GM23338 (cell line): ENCODE measurements at regions not wholly inside any gene's neighbourhood (a gene's known extent, or its start where the extent isn't known, plus 50 kb on each side); places are given as distances from the start of the nearest gene placed in this dataset.

Source experiments
- ATAC-seq: fragments of 200-7000 bp; cut with Tn5 transposase; 3 replicates; pipeline ENCODE4 v1.9.1; 2020
- DNase-seq: peaks from one replicate; pipeline ENCODE4 v3.0.0-alpha.2; 2015; ENCODE audit warnings: low spot score
- H2AFZ ChIP-seq: fragments of 200-600 bp; sonication (generic); 2 replicates; pipeline ENCODE4 v1.8.0; 2016; ENCODE audit warnings: antibody characterized with exemption, mild to moderate bottlenecking, moderate library complexity
- H3F3A ChIP-seq: fragments of 200-600 bp; sonication (generic); replicated peaks from 2 replicates; pipeline ENCODE4 v1.8.0; 2017; ENCODE audit warnings: antibody characterized with exemption, mixed run types, low read depth
- H3K27ac ChIP-seq: fragments of 200-600 bp; sonication (generic); 2 replicates; pipeline ENCODE4 v1.6.1; 2016; ENCODE audit warnings: low read depth
- H3K27me3 ChIP-seq: fragments of 200-600 bp; sonication (generic); 2 replicates; pipeline ENCODE4 v1.8.0; 2016; ENCODE audit warnings: mild to moderate bottlenecking, mixed run types, moderate library complexity; ENCODE audit not compliant: insufficient read depth
- H3K36me3 ChIP-seq: fragments of 200-600 bp; sonication (generic); 2 replicates; pipeline ENCODE4 v1.8.0; 2016; ENCODE audit warnings: mild to moderate bottlenecking; ENCODE audit not compliant: insufficient read depth
- H3K4me1 ChIP-seq: fragments of 200-600 bp; sonication (generic); 2 replicates; pipeline ENCODE4 v1.8.0; 2016; ENCODE audit warnings: mild to moderate bottlenecking, moderate library complexity; ENCODE audit not compliant: insufficient read depth
- H3K4me2 ChIP-seq: fragments of 200-600 bp; sonication (generic); 2 replicates; pipeline ENCODE4 v1.7.1; 2017; ENCODE audit warnings: mixed run types
- H3K4me3 ChIP-seq: fragments of 200-600 bp; sonication (generic); 2 replicates; pipeline ENCODE4 v1.6.1; 2016; ENCODE audit warnings: mixed run types
- H3K79me2 ChIP-seq: fragments of 200-600 bp; sonication (generic); replicated peaks from 2 replicates; pipeline ENCODE4 v1.8.0; 2017; ENCODE audit warnings: mild to moderate bottlenecking; ENCODE audit not compliant: insufficient read depth
- H3K9me2 ChIP-seq: fragments of 200-600 bp; sonication (generic); 2 replicates; pipeline ENCODE4 v1.8.0; 2017; ENCODE audit not compliant: insufficient read depth
- H4K20me1 ChIP-seq: fragments of 200-600 bp; sonication (generic); replicated peaks from 2 replicates; pipeline ENCODE4 v1.8.0; 2017; ENCODE audit warnings: mild to moderate bottlenecking; ENCODE audit not compliant: insufficient read depth
- H3K27ac Mint-ChIP-seq: 2 replicates; pipeline ENCODE4 v1.8.0; 2020; ENCODE audit warnings: inconsistent platforms, mild to moderate bottlenecking, moderate library complexity, mixed read lengths
- H3K27me3 Mint-ChIP-seq: 3 replicates; pipeline ENCODE4 v1.8.0; 2022; ENCODE audit warnings: low read depth, mild to moderate bottlenecking, moderate library complexity, mixed read lengths, inconsistent platforms; ENCODE audit not compliant: insufficient read depth, poor library complexity
- H3K36me3 Mint-ChIP-seq: 3 replicates; pipeline ENCODE4 v1.8.0; 2021; ENCODE audit warnings: low read depth, mild to moderate bottlenecking, inconsistent platforms, moderate library complexity, mixed read lengths
- H3K4me1 Mint-ChIP-seq: 3 replicates; pipeline ENCODE4 v1.8.0; 2020; ENCODE audit warnings: mild to moderate bottlenecking, inconsistent platforms, mixed read lengths
- H3K4me3 Mint-ChIP-seq: 3 replicates; pipeline ENCODE4 v1.8.0; 2021; ENCODE audit warnings: moderate library complexity, mild to moderate bottlenecking, inconsistent platforms, mixed read lengths
- H3K9me3 Mint-ChIP-seq: 3 replicates; pipeline ENCODE4 v1.8.0; 2020; ENCODE audit warnings: moderate library complexity, mild to moderate bottlenecking, inconsistent platforms, mixed read lengths
- CREB1 ChIP-seq: fragments of 250-450 bp; sonication (Bioruptor Pico); IDR thresholded peaks from 2 replicates; pipeline ENCODE4 v1.5.0; 2020; ENCODE audit warnings: low read depth, mild to moderate bottlenecking, moderate library complexity
- EZH2 ChIP-seq: fragments of 200-600 bp; sonication (generic); IDR thresholded peaks from one replicate; pipeline ENCODE4 v1.8.0; 2017; ENCODE audit warnings: antibody characterized with exemption, mild to moderate bottlenecking, low read depth; ENCODE audit not compliant: unreplicated experiment
- JUNB ChIP-seq: IDR thresholded peaks from one replicate; pipeline ENCODE4 v1.6.1; 2016; ENCODE audit warnings: antibody characterized with exemption; ENCODE audit not compliant: unreplicated experiment
- NANOG ChIP-seq: IDR thresholded peaks from 2 replicates; pipeline ENCODE4 v1.6.1; 2016; ENCODE audit warnings: antibody characterized with exemption, borderline replicate concordance
- POLR2AphosphoS5 ChIP-seq: IDR thresholded peaks from 2 replicates; pipeline ENCODE4 v1.6.1; 2016; ENCODE audit warnings: antibody characterized with exemption, low read depth
- STAT1 ChIP-seq: IDR thresholded peaks from one replicate; pipeline ENCODE4 v1.6.1; 2016; ENCODE audit warnings: antibody characterized with exemption; ENCODE audit not compliant: unreplicated experiment
- TF ChIP-seq, protein P1 (sequence below): IDR thresholded peaks from 2 replicates; pipeline ENCODE4 v1.6.1; 2016; ENCODE audit warnings: antibody characterized with exemption
- TF ChIP-seq, protein P2 (sequence below), 2 experiments: fragments of 200-600 bp in 1 of 2; sonication (generic) in 1 of 2; conservative IDR thresholded peaks; 2 replicates each; pipeline versions ENCODE4 v1.5.1 to v1.6.1; 2016 to 2017; ENCODE audit warnings: antibody characterized with exemption in 2 of 2, low read depth in 2 of 2, mild to moderate bottlenecking in 2 of 2, moderate library complexity in 1 of 2
- TF ChIP-seq, protein P3 (sequence below): fragments of 250-450 bp; sonication (Bioruptor Pico); IDR thresholded peaks from 2 replicates; pipeline ENCODE4 v1.5.0; 2020; ENCODE audit warnings: mild to moderate bottlenecking, moderate library complexity

DNA sequence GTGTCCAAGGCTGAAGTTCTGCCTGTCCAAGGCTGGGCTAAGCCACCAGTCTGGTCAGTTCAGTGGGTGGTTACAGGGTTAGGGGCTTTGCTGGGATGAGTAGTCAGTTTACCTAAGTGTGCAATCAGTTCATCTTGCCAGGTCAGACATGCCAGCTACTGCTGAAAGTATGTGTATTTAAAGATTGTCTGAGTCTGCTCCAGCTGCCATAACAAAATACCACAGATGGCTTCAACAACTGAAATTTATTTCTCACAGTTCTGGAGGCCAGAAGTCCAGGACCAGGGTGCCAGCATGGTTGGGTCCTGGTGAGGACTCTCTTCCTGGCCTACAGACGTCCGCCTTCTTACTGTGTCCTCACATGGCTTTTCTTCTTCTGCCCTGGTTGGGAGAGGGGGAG is 52.4 kb upstream of the TNS3 start:
- Mint-ChIP-seq H3K9me3 (0 out of 3 replicates have a peak, but pooled peaks cover under 1% of the 10 kb centered on the region), H3K27ac (no peak overlapping the region), H3K27me3 (peaks cover 12% of the 10 kb centered on the region), H3K4me1 (peaks cover 28% of the 10 kb centered on the region), H3K36me3 (peaks cover under 1% of the 10 kb centered on the region; the same call in 1 of the 3 replicates), H3K4me3 (no peak overlapping the region)
- Histone ChIP-seq H2AFZ (no peak overlapping the region), H3F3A (no peaks in the 10 kb centered on the region), H3K79me2 (no peaks in the 10 kb centered on the region), H3K4me2 (no peak overlapping the region), H3K9me2 (no peaks in the 10 kb centered on the region), H4K20me1 (no peaks in the 10 kb centered on the region; the same call in 1 of the 2 replicates), H3K4me1 (peaks cover 29% of the 10 kb centered on the region), H3K27me3 (no peaks in the 10 kb centered on the region), H3K36me3 (no peaks in the 10 kb centered on the region), H3K27ac (no peak overlapping the region), H3K4me3 (no peak overlapping the region)
- ATAC-seq (no peak), DNase-seq (no peak)
- TF ChIP-seq, protein P1, sequence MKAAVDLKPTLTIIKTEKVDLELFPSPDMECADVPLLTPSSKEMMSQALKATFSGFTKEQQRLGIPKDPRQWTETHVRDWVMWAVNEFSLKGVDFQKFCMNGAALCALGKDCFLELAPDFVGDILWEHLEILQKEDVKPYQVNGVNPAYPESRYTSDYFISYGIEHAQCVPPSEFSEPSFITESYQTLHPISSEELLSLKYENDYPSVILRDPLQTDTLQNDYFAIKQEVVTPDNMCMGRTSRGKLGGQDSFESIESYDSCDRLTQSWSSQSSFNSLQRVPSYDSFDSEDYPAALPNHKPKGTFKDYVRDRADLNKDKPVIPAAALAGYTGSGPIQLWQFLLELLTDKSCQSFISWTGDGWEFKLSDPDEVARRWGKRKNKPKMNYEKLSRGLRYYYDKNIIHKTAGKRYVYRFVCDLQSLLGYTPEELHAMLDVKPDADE, result no peak
- TF ChIP-seq STAT1 (no peak), JUNB (no peak), EZH2 (no peak), POLR2AphosphoS5 (no peak), CREB1 (no peak)

DNA sequence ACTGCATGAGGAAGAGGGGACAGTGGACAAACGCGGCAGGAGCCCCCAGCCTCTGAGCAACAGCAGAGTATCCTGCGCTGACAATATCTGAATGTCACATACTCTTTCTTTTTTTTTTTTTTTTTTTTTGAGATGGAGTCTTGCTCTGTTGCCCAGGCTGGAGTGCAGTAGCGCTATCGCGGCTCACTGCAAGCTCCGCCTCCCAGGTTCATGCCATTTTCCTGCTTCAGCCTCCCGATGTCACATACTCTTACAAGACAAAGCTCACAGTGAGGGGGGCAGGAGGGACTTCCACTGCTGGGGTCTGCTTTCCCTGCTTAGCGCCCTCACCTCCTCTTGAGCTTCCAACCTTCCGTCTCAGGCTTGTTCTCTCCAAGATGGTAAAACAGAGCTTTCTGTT is 51.2 kb upstream of the TNS3 start:
- Histone ChIP-seq H3K4me1 (peaks cover 29% of the 10 kb centered on the region), H3K36me3 (no peaks in the 10 kb centered on the region), H3K4me3 (no peak overlapping the region), H3K79me2 (no peaks in the 10 kb centered on the region), H3F3A (no peaks in the 10 kb centered on the region), H2AFZ (no peak overlapping the region), H4K20me1 (no peaks in the 10 kb centered on the region; the same call in 1 of the 2 replicates), H3K9me2 (no peaks in the 10 kb centered on the region), H3K4me2 (no peak overlapping the region), H3K27me3 (no peaks in the 10 kb centered on the region), H3K27ac (no peak overlapping the region)
- no peak for ATAC-seq
- DNase-seq, result no peak
- H3K9me3 Mint-ChIP-seq, result 0 out of 3 replicates have a peak, but pooled peaks cover 3% of the 10 kb centered on the region
- H3K27ac Mint-ChIP-seq, result no peak overlapping the region; the same call in 1 of the 2 replicates
- peaks cover 28% of the 10 kb centered on the region for H3K4me1 Mint-ChIP-seq
- H3K36me3 Mint-ChIP-seq, result 0 out of 3 replicates have a peak, but pooled peaks cover 3% of the 10 kb centered on the region
- H3K4me3 Mint-ChIP-seq, result no peak overlapping the region
- peaks cover 12% of the 10 kb centered on the region for H3K27me3 Mint-ChIP-seq
- TF ChIP-seq, protein P2, sequence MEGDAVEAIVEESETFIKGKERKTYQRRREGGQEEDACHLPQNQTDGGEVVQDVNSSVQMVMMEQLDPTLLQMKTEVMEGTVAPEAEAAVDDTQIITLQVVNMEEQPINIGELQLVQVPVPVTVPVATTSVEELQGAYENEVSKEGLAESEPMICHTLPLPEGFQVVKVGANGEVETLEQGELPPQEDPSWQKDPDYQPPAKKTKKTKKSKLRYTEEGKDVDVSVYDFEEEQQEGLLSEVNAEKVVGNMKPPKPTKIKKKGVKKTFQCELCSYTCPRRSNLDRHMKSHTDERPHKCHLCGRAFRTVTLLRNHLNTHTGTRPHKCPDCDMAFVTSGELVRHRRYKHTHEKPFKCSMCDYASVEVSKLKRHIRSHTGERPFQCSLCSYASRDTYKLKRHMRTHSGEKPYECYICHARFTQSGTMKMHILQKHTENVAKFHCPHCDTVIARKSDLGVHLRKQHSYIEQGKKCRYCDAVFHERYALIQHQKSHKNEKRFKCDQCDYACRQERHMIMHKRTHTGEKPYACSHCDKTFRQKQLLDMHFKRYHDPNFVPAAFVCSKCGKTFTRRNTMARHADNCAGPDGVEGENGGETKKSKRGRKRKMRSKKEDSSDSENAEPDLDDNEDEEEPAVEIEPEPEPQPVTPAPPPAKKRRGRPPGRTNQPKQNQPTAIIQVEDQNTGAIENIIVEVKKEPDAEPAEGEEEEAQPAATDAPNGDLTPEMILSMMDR (conservative IDR thresholded peaks at IDR 0.05; ENCODE audit: low read depth in 2 of 2), result no peak
- TF ChIP-seq, protein P3, sequence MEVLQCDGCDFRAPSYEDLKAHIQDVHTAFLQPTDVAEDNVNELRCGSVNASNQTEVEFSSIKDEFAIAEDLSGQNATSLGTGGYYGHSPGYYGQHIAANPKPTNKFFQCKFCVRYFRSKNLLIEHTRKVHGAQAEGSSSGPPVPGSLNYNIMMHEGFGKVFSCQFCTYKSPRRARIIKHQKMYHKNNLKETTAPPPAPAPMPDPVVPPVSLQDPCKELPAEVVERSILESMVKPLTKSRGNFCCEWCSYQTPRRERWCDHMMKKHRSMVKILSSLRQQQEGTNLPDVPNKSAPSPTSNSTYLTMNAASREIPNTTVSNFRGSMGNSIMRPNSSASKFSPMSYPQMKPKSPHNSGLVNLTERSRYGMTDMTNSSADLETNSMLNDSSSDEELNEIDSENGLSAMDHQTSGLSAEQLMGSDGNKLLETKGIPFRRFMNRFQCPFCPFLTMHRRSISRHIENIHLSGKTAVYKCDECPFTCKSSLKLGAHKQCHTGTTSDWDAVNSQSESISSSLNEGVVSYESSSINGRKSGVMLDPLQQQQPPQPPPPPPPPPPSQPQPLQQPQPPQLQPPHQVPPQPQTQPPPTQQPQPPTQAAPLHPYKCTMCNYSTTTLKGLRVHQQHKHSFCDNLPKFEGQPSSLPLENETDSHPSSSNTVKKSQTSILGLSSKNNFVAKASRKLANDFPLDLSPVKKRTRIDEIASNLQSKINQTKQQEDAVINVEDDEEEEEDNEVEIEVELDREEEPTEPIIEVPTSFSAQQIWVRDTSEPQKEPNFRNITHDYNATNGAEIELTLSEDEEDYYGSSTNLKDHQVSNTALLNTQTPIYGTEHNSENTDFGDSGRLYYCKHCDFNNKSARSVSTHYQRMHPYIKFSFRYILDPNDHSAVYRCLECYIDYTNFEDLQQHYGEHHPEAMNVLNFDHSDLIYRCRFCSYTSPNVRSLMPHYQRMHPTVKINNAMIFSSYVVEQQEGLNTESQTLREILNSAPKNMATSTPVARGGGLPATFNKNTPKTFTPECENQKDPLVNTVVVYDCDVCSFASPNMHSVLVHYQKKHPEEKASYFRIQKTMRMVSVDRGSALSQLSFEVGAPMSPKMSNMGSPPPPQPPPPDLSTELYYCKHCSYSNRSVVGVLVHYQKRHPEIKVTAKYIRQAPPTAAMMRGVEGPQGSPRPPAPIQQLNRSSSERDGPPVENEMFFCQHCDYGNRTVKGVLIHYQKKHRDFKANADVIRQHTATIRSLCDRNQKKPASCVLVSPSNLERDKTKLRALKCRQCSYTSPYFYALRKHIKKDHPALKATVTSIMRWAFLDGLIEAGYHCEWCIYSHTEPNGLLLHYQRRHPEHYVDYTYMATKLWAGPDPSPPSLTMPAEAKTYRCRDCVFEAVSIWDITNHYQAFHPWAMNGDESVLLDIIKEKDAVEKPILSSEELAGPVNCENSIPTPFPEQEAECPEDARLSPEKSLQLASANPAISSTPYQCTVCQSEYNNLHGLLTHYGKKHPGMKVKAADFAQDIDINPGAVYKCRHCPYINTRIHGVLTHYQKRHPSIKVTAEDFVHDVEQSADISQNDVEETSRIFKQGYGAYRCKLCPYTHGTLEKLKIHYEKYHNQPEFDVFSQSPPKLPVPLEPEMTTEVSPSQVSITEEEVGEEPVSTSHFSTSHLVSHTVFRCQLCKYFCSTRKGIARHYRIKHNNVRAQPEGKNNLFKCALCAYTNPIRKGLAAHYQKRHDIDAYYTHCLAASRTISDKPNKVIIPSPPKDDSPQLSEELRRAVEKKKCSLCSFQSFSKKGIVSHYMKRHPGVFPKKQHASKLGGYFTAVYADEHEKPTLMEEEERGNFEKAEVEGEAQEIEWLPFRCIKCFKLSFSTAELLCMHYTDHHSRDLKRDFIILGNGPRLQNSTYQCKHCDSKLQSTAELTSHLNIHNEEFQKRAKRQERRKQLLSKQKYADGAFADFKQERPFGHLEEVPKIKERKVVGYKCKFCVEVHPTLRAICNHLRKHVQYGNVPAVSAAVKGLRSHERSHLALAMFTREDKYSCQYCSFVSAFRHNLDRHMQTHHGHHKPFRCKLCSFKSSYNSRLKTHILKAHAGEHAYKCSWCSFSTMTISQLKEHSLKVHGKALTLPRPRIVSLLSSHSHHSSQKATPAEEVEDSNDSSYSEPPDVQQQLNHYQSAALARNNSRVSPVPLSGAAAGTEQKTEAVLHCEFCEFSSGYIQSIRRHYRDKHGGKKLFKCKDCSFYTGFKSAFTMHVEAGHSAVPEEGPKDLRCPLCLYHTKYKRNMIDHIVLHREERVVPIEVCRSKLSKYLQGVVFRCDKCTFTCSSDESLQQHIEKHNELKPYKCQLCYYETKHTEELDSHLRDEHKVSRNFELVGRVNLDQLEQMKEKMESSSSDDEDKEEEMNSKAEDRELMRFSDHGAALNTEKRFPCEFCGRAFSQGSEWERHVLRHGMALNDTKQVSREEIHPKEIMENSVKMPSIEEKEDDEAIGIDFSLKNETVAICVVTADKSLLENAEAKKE (CRISPR knock-in tag), result no peak
- no peak for TF ChIP-seq CREB1
- TF ChIP-seq STAT1, result no peak
- TF ChIP-seq JUNB, result no peak
- TF ChIP-seq NANOG, result no peak
- no peak for TF ChIP-seq EZH2
- TF ChIP-seq POLR2AphosphoS5, result no peak
